GM12878 (cell line): ENCODE measurements at regions not wholly inside any gene's neighbourhood (a gene's known extent, or its start where the extent isn't known, plus 50 kb on each side); places are given as distances from the start of the nearest gene placed in this dataset.

ENCODE experiments used
- ATAC-seq: fragments of 200-7000 bp; cut with Tn5 transposase; 3 replicates; pipeline ENCODE4 v1.9.1; 2020; ENCODE audit warnings: mild to moderate bottlenecking, moderate library complexity
- BruUV-seq: library from RNA; stranded (reverse); fragments of 400-500 nt; replicated peaks from 2 replicates; lab custom pipeline; 2021; lab: Mats Ljungman, UMichigan
- CTCF ChIA-PET: fragments of 300-600 bp; sonication (Branson Sonifier 250); formaldehyde crosslinking; extraction: SDS; loops from one replicate; lab custom pipeline; 2021; ENCODE audit warnings: inconsistent platforms; lab: Yijun Ruan, JAX
- POLR2A ChIA-PET: fragments of 350-600 bp; formaldehyde crosslinking; extraction: SDS; loops from one replicate; lab custom pipeline; 2021; ENCODE audit warnings: inconsistent platforms; lab: Charles Lee
- RAD21 ChIA-PET: fragments of 300-600 bp; sonication (Branson Sonifier 250); formaldehyde crosslinking; loops from one replicate; lab custom pipeline; 2023; ENCODE audit warnings: antibody characterized with exemption; ENCODE audit not compliant: unreplicated experiment; lab: Charles Lee
- SMC1A ChIA-PET: fragments of 300-600 bp; sonication (Branson Sonifier 250); formaldehyde crosslinking; loops from one replicate; lab custom pipeline; 2023; ENCODE audit not compliant: unreplicated experiment, uncharacterized antibody; lab: Charles Lee
- DNase-seq: peaks from one replicate; pipeline ENCODE4 v3.0.0-alpha.2; 2011; ENCODE audit warnings: low read depth, low spot score
- FAIRE-seq: peaks from 3 replicates; lab custom pipeline; 2011; peaks lifted over from hg19 to GRCh38; lab: Jason Lieb, UNC
- H2AFZ ChIP-seq: 2 replicates; pipeline ENCODE4 v1.6.0; 2011; ENCODE audit warnings: low read depth, low read length, control low read depth; ENCODE audit not compliant: control insufficient read depth
- H3K27ac ChIP-seq: 2 replicates; pipeline ENCODE4 v1.5.1; 2011; ENCODE audit warnings: control low read depth; ENCODE audit not compliant: control insufficient read depth, insufficient read depth
- H3K27me3 ChIP-seq, 2 experiments: replicated peaks in 1 of 2; 2 replicates each; pipeline versions ENCODE4 v1.6.0 to v1.6.1; 2011; ENCODE audit warnings: low read length in 1 of 2; ENCODE audit not compliant: control insufficient read depth in 2 of 2, insufficient read depth in 2 of 2
- H3K36me3 ChIP-seq, 2 experiments: 2 replicates each; pipeline ENCODE4 v1.5.1; 2011; ENCODE audit warnings: low read length in 1 of 2; ENCODE audit not compliant: control insufficient read depth in 2 of 2, insufficient read depth in 2 of 2
- H3K4me1 ChIP-seq: 2 replicates; pipeline ENCODE4 v1.6.1; 2011; ENCODE audit warnings: mild to moderate bottlenecking, low read length, moderate library complexity, mixed read lengths; ENCODE audit not compliant: control insufficient read depth, insufficient read depth
- H3K4me2 ChIP-seq: 2 replicates; pipeline ENCODE4 v1.6.0; 2011; ENCODE audit warnings: control low read depth; ENCODE audit not compliant: control insufficient read depth, insufficient read depth
- H3K4me3 ChIP-seq: fragments of 200-600 bp; sonication (generic); 2 replicates; pipeline ENCODE4 v1.5.1; 2016
- H3K79me2 ChIP-seq: 2 replicates; pipeline ENCODE4 v1.6.0; 2011; ENCODE audit warnings: low read length; ENCODE audit not compliant: control insufficient read depth, insufficient read depth
- H3K9ac ChIP-seq: 2 replicates; pipeline ENCODE4 v1.8.0; 2011; ENCODE audit warnings: low read length, control low read depth, mixed read lengths; ENCODE audit not compliant: control insufficient read depth, insufficient read depth
- H3K9me3 ChIP-seq: replicated peaks from 3 replicates; pipeline ENCODE4 v1.5.1; 2011; ENCODE audit warnings: mild to moderate bottlenecking, low read length; ENCODE audit not compliant: control insufficient read depth, insufficient read depth
- H4K20me1 ChIP-seq: 2 replicates; pipeline ENCODE4 v1.6.0; 2011; ENCODE audit not compliant: control insufficient read depth, insufficient read depth
- ASH2L ChIP-seq: fragments of 300-600, 200-600 bp; sonication (generic); IDR thresholded peaks from 2 replicates; pipeline ENCODE4 v1.6.1; 2017; ENCODE audit warnings: low read depth, mild to moderate bottlenecking, borderline replicate concordance
- EZH2 ChIP-seq: IDR thresholded peaks from 2 replicates; pipeline ENCODE4 v1.6.1; 2012; ENCODE audit warnings: low read depth, mild to moderate bottlenecking, control low read depth, inconsistent platforms, low read length, borderline replicate concordance; ENCODE audit not compliant: control insufficient read depth
- MXI1 ChIP-seq: fragments of 150-350 bp; IDR thresholded peaks from 2 replicates; pipeline ENCODE4 v1.6.1; 2011; ENCODE audit warnings: low read depth, mild to moderate bottlenecking, inconsistent platforms, low read length, improper control_type of control experiment
- MYC ChIP-seq: IDR thresholded peaks from 2 replicates; pipeline ENCODE4 v1.6.1; 2011; ENCODE audit warnings: mild to moderate bottlenecking, low read length, moderate library complexity, inconsistent platforms; ENCODE audit not compliant: insufficient read depth, insufficient replicate concordance, insufficient read length, severe bottlenecking
- NBN ChIP-seq: fragments of 450-650 bp; IDR thresholded peaks from 2 replicates; pipeline ENCODE4 v1.6.1; 2016
- PKNOX1 ChIP-seq: fragments of 450-650 bp; IDR thresholded peaks from 2 replicates; pipeline ENCODE4 v1.6.1; 2016; ENCODE audit warnings: mild to moderate bottlenecking
- USF1 ChIP-seq: IDR thresholded peaks from 2 replicates; pipeline ENCODE4 v1.6.1; 2011; ENCODE audit warnings: borderline replicate concordance, low read depth, mild to moderate bottlenecking, moderate library complexity, mixed read lengths, low read length; ENCODE audit not compliant: insufficient read depth; ENCODE audit errors: extremely low read length
- ZNF217 ChIP-seq: fragments of 450-650 bp; IDR thresholded peaks from 2 replicates; pipeline ENCODE4 v1.6.1; 2017; ENCODE audit warnings: antibody characterized with exemption, mild to moderate bottlenecking
- ZNF24 ChIP-seq: fragments of 450-650 bp; IDR thresholded peaks from 2 replicates; pipeline ENCODE4 v1.6.1; 2017; ENCODE audit warnings: antibody characterized with exemption, mild to moderate bottlenecking
- WGBS: methylation state at CpG from one replicate; pipeline ENCODE4 v1.1.6; 2016; ENCODE audit warnings: low lambda C conversion rate; ENCODE audit not compliant: insufficient replicate concordance, insufficient coverage; ENCODE audit errors: missing lambda C conversion rate; 5-methylcytosine and 5-hydroxymethylcytosine counted together
- in situ Hi-C: fragments of 300-500 bp; cut with MboI; formaldehyde crosslinking; loops from 9 replicates; pipeline ENCODE4 v1.14.3; 2018; ENCODE audit warnings: mixed read lengths
- intact Hi-C: fragments of 100-400 bp; cut with micrococcal nuclease; formaldehyde crosslinking; loops from one replicate; pipeline ENCODE4 v1.14.2; 2022; ENCODE audit not compliant: unreplicated experiment

- RAD21 ChIA-PET = interaction anchor here (1.5 kb wide), 1 partner anchor 125 kb away, joined by 4 read pairs; no protein-coding TSS in a partner anchor
- WGBS = 12% methylated on average over 3 of the region's 3 CpGs
Measured at GRCh38 chr4:75229806-75230570, 284.2 kb downstream of the RCHY1 start.

More at GRCh38 chr4:75229806-75230570, 284.2 kb downstream of the RCHY1 start:
- no peaks in the 10 kb centered on the region for H3K27me3 ChIP-seq
- in situ Hi-C loops (no loop called here), intact Hi-C loops (no loop called here)
- TF ChIP-seq ASH2L (no peak), ZNF217 (no peak), USF1 (no peak), ZNF24 (no peak), NBN (no peak), EZH2 (no peak), MXI1 (no peak), PKNOX1 (no peak), MYC (no peak)
- ChIA-PET CTCF (no interaction called here), SMC1A (interaction anchor here (1.0 to 1.2 kb wide), 2 partner anchors 12 to 57 kb away, joined by 3 read pairs; no protein-coding TSS in a partner anchor), POLR2A (no interaction called here)
- ATAC-seq (peak; percentile 98), DNase-seq (peak; percentile 32), FAIRE-seq (no peak)
- no peaks in the 10 kb centered on the region for H3K36me3 ChIP-seq
- H3K79me2 ChIP-seq = no peaks in the 10 kb centered on the region
- no peaks in the 10 kb centered on the region for H4K20me1 ChIP-seq
- no peak overlapping the region for H3K27ac ChIP-seq
- no peak overlapping the region for H2AFZ ChIP-seq
- BruUV-seq = no TSS peak
- H3K4me3 ChIP-seq = no peak overlapping the region
- peak overlapping the region; percentile 33; the same call in 1 of the 2 replicates for H3K4me2 ChIP-seq
- no peaks in the 10 kb centered on the region; the same call in 1 of the 2 replicates for H3K4me1 ChIP-seq
- H3K9me3 ChIP-seq = no peaks in the 10 kb centered on the region
- no peak overlapping the region for H3K9ac ChIP-seq
